Breast epithelium (tissue), 3 donors: ENCODE measurements at regions not wholly inside any gene's neighbourhood (a gene's known extent, or its start where the extent isn't known, plus 50 kb on each side); places are given as distances from the start of the nearest gene placed in this dataset.

Source experiments
- CTCF ChIP-seq, 3 donors: fragments of 450-650 bp; IDR thresholded peaks; one replicate each; pipeline ENCODE4 v1.5.1; 2016 to 2017; ENCODE audit warnings: antibody characterized with exemption in 3 of 3, mild to moderate bottlenecking in 3 of 3, moderate library complexity in 3 of 3
- POLR2A ChIP-seq: fragments of 450-650 bp; IDR thresholded peaks from one replicate; pipeline ENCODE4 v1.6.1; 2016; ENCODE audit warnings: antibody characterized with exemption, mild to moderate bottlenecking, moderate library complexity

- TF ChIP-seq POLR2A (no peak), CTCF (IDR thresholded peaks at IDR 0.05) (no peak)
Measured at GRCh38 chr4:18103876-18104605, 82.5 kb upstream of the LCORL start.
